ENCODE measurements at regions not wholly inside any gene's neighbourhood (a gene's known extent, or its start where the extent isn't known, plus 50 kb on each side); places are given as distances from the start of the nearest gene placed in this dataset.

DNA sequence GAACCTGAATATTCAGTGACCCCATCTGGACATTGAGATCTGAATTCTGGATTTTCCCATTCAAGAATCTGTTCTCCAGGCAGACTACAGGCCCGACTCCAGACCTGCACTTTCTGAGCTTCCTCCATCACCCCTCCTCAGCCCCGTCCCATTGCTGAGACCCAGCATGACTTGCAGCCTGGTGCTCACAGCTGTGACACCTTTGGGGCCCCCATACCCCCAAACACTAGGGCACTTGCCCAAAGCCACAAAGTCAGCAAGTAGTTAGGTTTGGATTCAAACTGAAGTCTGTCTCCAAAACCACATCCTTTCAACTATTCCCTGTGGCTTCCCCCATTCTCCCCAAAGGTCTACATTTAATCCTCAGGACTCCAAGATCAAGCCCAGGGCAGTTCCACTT lies 128.2 kb upstream of the ZBED5 start:
- no peak for TF ChIP-seq POLR2A (IDR thresholded peaks at IDR 0.05; ENCODE audit: control extremely low read depth in 1 of 2, low read depth in 2 of 2, low read length in 2 of 2)
- TF ChIP-seq CREB1 (IDR thresholded peaks at IDR 0.05) = no peak
- TF ChIP-seq, protein P1, sequence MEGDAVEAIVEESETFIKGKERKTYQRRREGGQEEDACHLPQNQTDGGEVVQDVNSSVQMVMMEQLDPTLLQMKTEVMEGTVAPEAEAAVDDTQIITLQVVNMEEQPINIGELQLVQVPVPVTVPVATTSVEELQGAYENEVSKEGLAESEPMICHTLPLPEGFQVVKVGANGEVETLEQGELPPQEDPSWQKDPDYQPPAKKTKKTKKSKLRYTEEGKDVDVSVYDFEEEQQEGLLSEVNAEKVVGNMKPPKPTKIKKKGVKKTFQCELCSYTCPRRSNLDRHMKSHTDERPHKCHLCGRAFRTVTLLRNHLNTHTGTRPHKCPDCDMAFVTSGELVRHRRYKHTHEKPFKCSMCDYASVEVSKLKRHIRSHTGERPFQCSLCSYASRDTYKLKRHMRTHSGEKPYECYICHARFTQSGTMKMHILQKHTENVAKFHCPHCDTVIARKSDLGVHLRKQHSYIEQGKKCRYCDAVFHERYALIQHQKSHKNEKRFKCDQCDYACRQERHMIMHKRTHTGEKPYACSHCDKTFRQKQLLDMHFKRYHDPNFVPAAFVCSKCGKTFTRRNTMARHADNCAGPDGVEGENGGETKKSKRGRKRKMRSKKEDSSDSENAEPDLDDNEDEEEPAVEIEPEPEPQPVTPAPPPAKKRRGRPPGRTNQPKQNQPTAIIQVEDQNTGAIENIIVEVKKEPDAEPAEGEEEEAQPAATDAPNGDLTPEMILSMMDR (IDR thresholded peaks at IDR 0.05; ENCODE audit: control extremely low read depth in 1 of 3, insufficient read depth in 1 of 3, low read depth in 1 of 3, low read length in 3 of 3) = no peak
- no peak for TF ChIP-seq PHF8 (conservative IDR thresholded peaks at IDR 0.05; ENCODE audit: low read depth, low read length)
- TF ChIP-seq EZH2 (IDR thresholded peaks at IDR 0.05; ENCODE audit: low read depth, low read length, severe bottlenecking) = no peak
- no peak for TF ChIP-seq RAD21 (IDR thresholded peaks at IDR 0.05 in 1 of 2, conservative IDR thresholded peaks at IDR 0.05 in 1 of 2; ENCODE audit: low read depth in 2 of 2, low read length in 2 of 2)
- TF ChIP-seq TAF7 (optimal IDR thresholded peaks at IDR 0.05; ENCODE audit: borderline replicate concordance, low read depth, low read length) = no peak
- TF ChIP-seq TBP (IDR thresholded peaks at IDR 0.05; ENCODE audit: low read depth, low read length) = no peak

All from H1 (cell line).